Vagina (tissue), 2 donors: ENCODE measurements at regions not wholly inside any gene's neighbourhood (a gene's known extent, or its start where the extent isn't known, plus 50 kb on each side); places are given as distances from the start of the nearest gene placed in this dataset.

Source experiments
- DNase-seq, 2 donors: peaks; one replicate each; pipeline ENCODE4 v3.0.0-alpha.2; 2017; ENCODE audit errors: extremely low spot score in 2 of 2
- H3K27ac ChIP-seq: fragments of 200-600 bp; sonication (generic); one replicate; pipeline ENCODE4 v1.5.1; 2019
- H3K27me3 ChIP-seq: fragments of 200-600 bp; sonication (generic); one replicate; pipeline ENCODE4 v1.5.1; 2019
- H3K36me3 ChIP-seq, 2 donors: fragments of 200-600 bp; sonication (generic); one replicate each; pipeline ENCODE4 v1.5.1; 2017 to 2019
- H3K4me1 ChIP-seq: fragments of 200-600 bp; sonication (generic); one replicate; pipeline ENCODE4 v1.5.1; 2019
- H3K4me3 ChIP-seq, 2 donors: fragments of 200-600 bp; sonication (generic); 1 replicate in 1 of 2; 2 replicates in 1 of 2; pipeline ENCODE4 v1.5.1; 2016 to 2019
- H3K9me3 ChIP-seq: fragments of 200-600 bp; sonication (generic); one replicate; pipeline ENCODE4 v1.5.1; 2019
- POLR2A ChIP-seq, 2 donors: fragments of 450-650 bp; IDR thresholded peaks; one replicate each; pipeline ENCODE4 v1.6.1; 2017; ENCODE audit warnings: antibody characterized with exemption in 2 of 2, mild to moderate bottlenecking in 2 of 2, moderate library complexity in 2 of 2
- POLR2AphosphoS5 ChIP-seq, 2 donors: sonication (generic); formaldehyde crosslinking; IDR thresholded peaks; one replicate each; pipeline ENCODE4 v1.9.0; 2017; ENCODE audit warnings: antibody characterized with exemption in 2 of 2, mild to moderate bottlenecking in 2 of 2, low read depth in 1 of 2; ENCODE audit not compliant: insufficient read depth in 1 of 2
- intact Hi-C: fragments of 100-400 bp; cut with DNase I; formaldehyde crosslinking; loops from one replicate; pipeline ENCODE4 v1.15.1; 2023
- TF ChIP-seq, protein P1 (sequence below), 3 experiments: fragments of 450-650 bp in 2 of 3; fragments of 200-600 bp in 1 of 3; sonication (generic) in 1 of 3; IDR thresholded peaks; one replicate each; pipeline ENCODE4 v1.5.1; 2017 to 2019; ENCODE audit warnings: antibody characterized with exemption in 3 of 3, mild to moderate bottlenecking in 2 of 3, moderate library complexity in 2 of 3

DNA sequence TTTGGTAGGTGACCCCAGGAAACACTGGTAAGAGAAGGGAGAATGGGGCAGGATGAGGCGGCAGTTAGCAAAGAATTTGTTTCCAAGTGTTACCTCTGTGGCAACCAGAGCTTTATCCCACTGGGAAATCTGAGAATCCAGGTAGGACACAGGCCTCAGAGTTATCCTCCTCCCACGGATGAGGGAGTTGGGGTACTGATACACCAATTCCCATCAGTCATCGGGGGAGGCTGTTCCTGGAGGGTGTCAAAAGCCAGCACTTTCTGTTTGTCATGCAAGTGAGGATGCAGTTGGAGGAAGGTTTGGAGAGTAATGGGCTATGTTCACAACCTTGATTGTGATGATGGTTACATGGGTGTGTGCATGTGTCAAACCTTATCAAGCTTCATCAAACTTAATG is 221.2 kb upstream of the SFSWAP start:
- Histone ChIP-seq H3K4me1 (peaks cover 16% of the 10 kb centered on the region), H3K27me3 (no peaks in the 10 kb centered on the region), H3K27ac (no peak overlapping the region), H3K36me3 (no peaks in the 10 kb centered on the region), H3K9me3 (no peaks in the 10 kb centered on the region), H3K4me3 (no peak overlapping the region)
- no peak for DNase-seq
- TF ChIP-seq, protein P1, sequence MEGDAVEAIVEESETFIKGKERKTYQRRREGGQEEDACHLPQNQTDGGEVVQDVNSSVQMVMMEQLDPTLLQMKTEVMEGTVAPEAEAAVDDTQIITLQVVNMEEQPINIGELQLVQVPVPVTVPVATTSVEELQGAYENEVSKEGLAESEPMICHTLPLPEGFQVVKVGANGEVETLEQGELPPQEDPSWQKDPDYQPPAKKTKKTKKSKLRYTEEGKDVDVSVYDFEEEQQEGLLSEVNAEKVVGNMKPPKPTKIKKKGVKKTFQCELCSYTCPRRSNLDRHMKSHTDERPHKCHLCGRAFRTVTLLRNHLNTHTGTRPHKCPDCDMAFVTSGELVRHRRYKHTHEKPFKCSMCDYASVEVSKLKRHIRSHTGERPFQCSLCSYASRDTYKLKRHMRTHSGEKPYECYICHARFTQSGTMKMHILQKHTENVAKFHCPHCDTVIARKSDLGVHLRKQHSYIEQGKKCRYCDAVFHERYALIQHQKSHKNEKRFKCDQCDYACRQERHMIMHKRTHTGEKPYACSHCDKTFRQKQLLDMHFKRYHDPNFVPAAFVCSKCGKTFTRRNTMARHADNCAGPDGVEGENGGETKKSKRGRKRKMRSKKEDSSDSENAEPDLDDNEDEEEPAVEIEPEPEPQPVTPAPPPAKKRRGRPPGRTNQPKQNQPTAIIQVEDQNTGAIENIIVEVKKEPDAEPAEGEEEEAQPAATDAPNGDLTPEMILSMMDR (IDR thresholded peaks at IDR 0.05): no peak
- no peak for TF ChIP-seq POLR2AphosphoS5 (IDR thresholded peaks at IDR 0.05; ENCODE audit: insufficient read depth in 1 of 2, low read depth in 1 of 2)
- TF ChIP-seq POLR2A (IDR thresholded peaks at IDR 0.05): no peak
- intact Hi-C loops: no loop called here

DNA sequence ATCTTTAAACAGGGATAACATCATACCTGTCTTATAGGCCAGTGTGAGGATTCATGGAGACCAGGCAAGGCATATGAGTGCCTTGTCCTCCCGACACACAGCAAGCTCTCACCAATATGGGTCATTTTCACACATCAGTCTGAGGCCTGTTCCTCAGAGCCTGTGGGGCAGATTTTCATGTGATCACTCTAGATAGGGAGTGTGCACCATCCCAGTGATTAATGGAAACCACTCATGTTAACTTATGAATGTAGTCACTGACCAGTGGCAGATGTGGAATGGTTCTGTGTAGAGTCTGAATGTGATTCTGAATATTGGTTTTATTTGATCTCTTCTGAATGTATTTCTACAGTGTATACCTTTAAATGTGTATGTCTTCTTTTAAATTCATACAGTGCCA is 219.7 kb upstream of the SFSWAP start:
- Histone ChIP-seq H3K36me3 (no peaks in the 10 kb centered on the region), H3K27ac (no peak overlapping the region), H3K9me3 (no peaks in the 10 kb centered on the region), H3K4me3 (no peak overlapping the region), H3K4me1 (peaks cover 16% of the 10 kb centered on the region), H3K27me3 (no peaks in the 10 kb centered on the region)
- intact Hi-C loops: no loop called here
- no peak for DNase-seq
- TF ChIP-seq POLR2AphosphoS5 (IDR thresholded peaks at IDR 0.05; ENCODE audit: insufficient read depth in 1 of 2, low read depth in 1 of 2) (no peak), POLR2A (IDR thresholded peaks at IDR 0.05) (no peak)
- TF ChIP-seq, protein P1 (IDR thresholded peaks at IDR 0.05): no peak

DNA sequence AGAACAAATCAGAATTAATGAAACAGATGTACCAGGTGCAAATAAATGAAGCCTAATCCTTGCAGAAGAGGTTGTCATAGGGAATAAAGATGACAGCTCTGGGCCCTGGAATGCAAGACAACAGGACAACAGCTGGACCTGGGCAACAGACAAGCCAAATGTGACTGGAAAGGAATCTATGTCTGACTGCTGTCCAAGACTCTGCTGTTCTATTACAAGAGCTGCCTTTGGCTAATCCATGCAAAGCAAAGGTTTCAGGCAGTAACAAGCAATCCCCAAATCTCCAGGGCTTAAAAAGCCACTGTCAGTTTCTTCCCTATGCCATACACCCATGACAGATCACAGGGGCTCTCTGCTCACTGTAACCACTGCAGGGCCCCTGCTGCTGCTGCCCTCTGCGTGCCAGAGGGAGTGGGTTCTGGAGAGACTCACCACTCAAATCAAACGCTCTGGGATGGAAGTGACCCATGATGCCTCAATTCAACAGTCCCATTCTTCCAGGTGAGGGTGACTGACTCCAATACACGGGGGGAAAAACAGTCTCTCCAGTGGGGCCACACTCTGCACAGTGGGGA is 218.9 kb upstream of the SFSWAP start:
- Histone ChIP-seq H3K27me3 (no peaks in the 10 kb centered on the region), H3K36me3 (no peaks in the 10 kb centered on the region), H3K9me3 (no peaks in the 10 kb centered on the region), H3K4me3 (no peak overlapping the region), H3K27ac (no peak overlapping the region), H3K4me1 (peaks cover 16% of the 10 kb centered on the region)
- no peak for DNase-seq
- TF ChIP-seq POLR2A (IDR thresholded peaks at IDR 0.05) (no peak), POLR2AphosphoS5 (IDR thresholded peaks at IDR 0.05; ENCODE audit: insufficient read depth in 1 of 2, low read depth in 1 of 2) (no peak)
- TF ChIP-seq, protein P1 (IDR thresholded peaks at IDR 0.05): no peak
- intact Hi-C loops: no loop called here

DNA sequence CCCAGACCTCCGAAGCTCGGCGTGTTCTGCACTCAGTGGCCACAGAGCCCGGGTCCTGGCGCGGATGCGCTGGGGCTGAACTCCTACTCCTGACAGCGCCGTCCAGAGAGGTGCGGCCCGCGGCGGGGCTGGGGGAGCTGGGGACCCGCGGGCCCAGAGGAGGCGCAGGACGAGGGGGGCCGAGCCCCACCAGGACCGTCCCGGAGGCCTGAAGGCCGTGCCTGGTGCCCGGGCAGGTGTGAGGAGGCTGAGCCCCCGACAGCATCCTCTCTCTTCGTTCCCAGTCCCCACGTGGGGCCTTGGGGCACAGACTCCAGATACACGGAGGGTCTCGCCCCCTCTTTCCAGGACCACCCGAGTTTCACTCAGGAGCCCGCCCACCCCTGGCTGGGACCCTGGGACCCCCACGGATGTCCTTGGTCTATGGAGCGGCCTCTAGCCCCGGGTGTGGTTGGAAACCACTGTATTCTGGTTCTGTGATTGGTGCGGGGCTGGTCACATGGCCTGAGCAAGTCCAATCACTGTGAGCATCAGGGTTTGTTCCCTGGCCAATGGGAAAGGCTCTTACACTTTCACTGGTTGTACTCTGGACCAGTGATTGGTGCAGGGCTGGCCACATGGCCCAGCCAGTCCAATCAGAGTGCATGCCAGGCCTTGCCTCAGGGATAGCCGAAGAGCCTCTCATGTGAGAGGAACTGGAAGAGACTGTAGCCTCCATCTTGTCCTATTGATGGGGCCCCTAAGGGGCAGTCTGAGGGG is 217.6 kb upstream of the SFSWAP start:
- TF ChIP-seq, protein P1 (IDR thresholded peaks at IDR 0.05): no peak
- TF ChIP-seq POLR2AphosphoS5 (IDR thresholded peaks at IDR 0.05; ENCODE audit: insufficient read depth in 1 of 2, low read depth in 1 of 2): no peak
- TF ChIP-seq POLR2A (IDR thresholded peaks at IDR 0.05): no peak
- no peak overlapping the region for H3K27ac ChIP-seq
- H3K27me3 ChIP-seq: no peaks in the 10 kb centered on the region
- no peak overlapping the region for H3K4me3 ChIP-seq
- H3K9me3 ChIP-seq: no peaks in the 10 kb centered on the region
- no peaks in the 10 kb centered on the region for H3K36me3 ChIP-seq
- intact Hi-C loops: no loop called here
- peaks cover 8% of the 10 kb centered on the region for H3K4me1 ChIP-seq
- no peak for DNase-seq

DNA sequence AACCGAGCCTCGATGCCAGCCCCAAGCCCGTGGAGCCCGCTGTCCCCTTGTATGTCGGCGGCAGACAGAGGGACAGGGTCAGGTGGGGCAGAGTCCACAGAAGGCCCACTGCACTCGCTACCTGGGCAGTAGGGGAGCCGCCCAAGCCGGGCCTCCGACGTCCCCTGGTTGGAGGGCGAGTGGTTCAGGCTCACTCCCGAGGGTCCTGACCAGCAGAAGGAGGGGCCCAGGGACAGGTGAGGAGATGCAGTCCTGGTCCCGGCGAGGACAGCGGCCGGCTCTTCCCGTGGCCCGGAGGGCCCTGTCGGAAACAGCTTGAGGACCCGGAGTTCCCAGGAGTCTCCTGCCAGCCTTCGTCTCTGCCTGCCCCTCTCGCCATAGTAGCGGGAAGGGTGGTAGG is 216.7 kb upstream of the SFSWAP start:
- Histone ChIP-seq H3K27me3 (no peaks in the 10 kb centered on the region), H3K9me3 (no peaks in the 10 kb centered on the region), H3K4me1 (peaks cover 13% of the 10 kb centered on the region), H3K27ac (no peak overlapping the region), H3K4me3 (no peak overlapping the region), H3K36me3 (no peaks in the 10 kb centered on the region)
- intact Hi-C loops: no loop called here
- DNase-seq: no peak
- TF ChIP-seq POLR2AphosphoS5 (IDR thresholded peaks at IDR 0.05; ENCODE audit: insufficient read depth in 1 of 2, low read depth in 1 of 2) (no peak), POLR2A (IDR thresholded peaks at IDR 0.05) (no peak)
- TF ChIP-seq, protein P1 (IDR thresholded peaks at IDR 0.05): no peak
